Smooth muscle cell (in vitro differentiated cells): ENCODE measurements at regions not wholly inside any gene's neighbourhood (a gene's known extent, or its start where the extent isn't known, plus 50 kb on each side); places are given as distances from the start of the nearest gene placed in this dataset.
A peak's percentile ranks its signal among the peaks of the same experiment; 100 is the strongest.
"Not testable (repeated sequence)": the region's sequence is repeated elsewhere in the genome, so short reads cannot be mapped to it uniquely, and the experiment has no call there.

Experiments used
- DNase-seq: peaks from one replicate; lab custom pipeline; 2025; ENCODE audit not compliant: unreplicated experiment; lab: John Stamatoyannopoulos, UW
- H2AFZ ChIP-seq: fragments of 200-600 bp; sonication (generic); 2 replicates; pipeline ENCODE4 v1.6.0; 2016; ENCODE audit warnings: antibody characterized with exemption, low read depth, mild to moderate bottlenecking
- H3F3A ChIP-seq: fragments of 200-600 bp; sonication (generic); 2 replicates; pipeline ENCODE4 v1.6.0; 2017; ENCODE audit warnings: antibody characterized with exemption, low read depth
- H3K27ac ChIP-seq: fragments of 200-600 bp; sonication (generic); 2 replicates; pipeline ENCODE4 v1.5.1; 2016; ENCODE audit warnings: low read depth, mild to moderate bottlenecking
- H3K27me3 ChIP-seq: fragments of 200-600 bp; sonication (generic); 2 replicates; pipeline ENCODE4 v1.6.1; 2016; ENCODE audit warnings: low read depth, mild to moderate bottlenecking
- H3K36me3 ChIP-seq: fragments of 200-600 bp; sonication (generic); 2 replicates; pipeline ENCODE4 v1.5.1; 2016; ENCODE audit warnings: low read depth
- H3K4me1 ChIP-seq: fragments of 200-600 bp; sonication (generic); 2 replicates; pipeline ENCODE4 v1.5.1; 2016; ENCODE audit warnings: low read depth
- H3K4me2 ChIP-seq: fragments of 200-600 bp; sonication (generic); 2 replicates; pipeline ENCODE4 v1.6.0; 2016; ENCODE audit warnings: mild to moderate bottlenecking
- H3K4me3 ChIP-seq: fragments of 200-600 bp; sonication (generic); 2 replicates; pipeline ENCODE4 v1.5.1; 2016; ENCODE audit warnings: mild to moderate bottlenecking
- H3K79me2 ChIP-seq: fragments of 200-600 bp; sonication (generic); 2 replicates; pipeline ENCODE4 v1.6.0; 2016; ENCODE audit warnings: low read depth, mild to moderate bottlenecking
- H3K9ac ChIP-seq: fragments of 200-600 bp; sonication (generic); 2 replicates; pipeline ENCODE4 v1.6.0; 2016; ENCODE audit warnings: low read depth
- H3K9me3 ChIP-seq: fragments of 200-600 bp; sonication (generic); replicated peaks from 2 replicates; pipeline ENCODE4 v1.5.1; 2016; ENCODE audit warnings: low read depth
- H4K20me1 ChIP-seq: fragments of 200-600 bp; sonication (generic); 2 replicates; pipeline ENCODE4 v1.6.0; 2016; ENCODE audit warnings: low read depth
- WGBS: methylation state at CpG from one replicate; pipeline ENCODE4 v1.1.7; 2016; ENCODE audit warnings: low lambda C conversion rate; 5-methylcytosine and 5-hydroxymethylcytosine counted together
- TF ChIP-seq, protein P1 (sequence below): fragments of 200-600 bp; sonication (generic); IDR thresholded peaks from 2 replicates; pipeline ENCODE4 v1.5.1; 2017; ENCODE audit warnings: borderline replicate concordance, mild to moderate bottlenecking, antibody characterized with exemption; ENCODE audit not compliant: insufficient read depth, poor library complexity, severe bottlenecking

DNA sequence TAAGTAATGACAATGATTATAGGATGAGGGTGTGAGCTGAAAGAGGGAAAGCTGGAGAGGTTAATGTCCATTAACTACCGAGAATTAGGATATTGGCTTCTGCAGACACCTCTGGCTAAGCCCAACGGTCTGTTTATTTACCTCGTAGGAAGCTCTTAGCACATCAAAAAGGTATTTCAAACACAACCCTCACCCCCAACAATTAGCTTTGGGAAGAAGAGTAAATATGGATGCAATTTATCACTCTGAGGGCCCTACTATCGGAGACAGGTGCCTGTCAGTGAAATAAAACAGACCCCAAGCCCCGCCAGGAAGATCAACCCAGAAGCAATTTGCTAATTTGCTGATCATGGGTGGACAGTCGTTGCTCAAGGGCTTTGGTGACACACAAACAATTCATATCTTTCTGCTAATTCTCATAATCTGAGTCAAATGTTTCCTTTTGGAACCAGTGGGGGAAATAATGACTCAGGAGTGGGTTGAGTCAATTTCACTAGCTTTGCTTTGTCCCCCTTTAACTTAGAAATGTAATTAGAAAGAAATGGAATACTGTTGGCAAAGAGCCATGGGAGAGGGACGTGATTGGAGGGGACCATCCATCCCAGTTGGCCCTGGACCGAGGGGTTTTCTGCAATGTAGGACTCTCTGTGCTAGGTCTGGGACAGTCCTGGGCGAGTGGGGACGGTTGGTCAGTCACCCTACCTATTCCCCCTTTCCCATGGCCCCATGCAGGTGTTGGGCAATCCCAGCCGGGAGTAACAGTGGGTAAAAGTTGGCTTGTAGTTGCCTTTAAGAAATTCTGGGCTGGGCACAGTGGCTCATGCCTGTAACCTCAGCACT lies 99.1 kb upstream of the MED13L start:
- Histone ChIP-seq H2AFZ (no peak overlapping the region), H4K20me1 (no peaks in the 10 kb centered on the region), H3K4me1 (peaks cover 12% of the 10 kb centered on the region), H3K36me3 (no peaks in the 10 kb centered on the region), H3F3A (peaks cover 13% of the 10 kb centered on the region), H3K27me3 (no peaks in the 10 kb centered on the region), H3K4me2 (peak overlapping the region; percentile 45), H3K9me3 (no peaks in the 10 kb centered on the region), H3K4me3 (no peak overlapping the region), H3K27ac (peak overlapping the region; percentile 26), H3K9ac (no peak overlapping the region), H3K79me2 (no peaks in the 10 kb centered on the region)
- no peak for DNase-seq
- TF ChIP-seq, protein P1, sequence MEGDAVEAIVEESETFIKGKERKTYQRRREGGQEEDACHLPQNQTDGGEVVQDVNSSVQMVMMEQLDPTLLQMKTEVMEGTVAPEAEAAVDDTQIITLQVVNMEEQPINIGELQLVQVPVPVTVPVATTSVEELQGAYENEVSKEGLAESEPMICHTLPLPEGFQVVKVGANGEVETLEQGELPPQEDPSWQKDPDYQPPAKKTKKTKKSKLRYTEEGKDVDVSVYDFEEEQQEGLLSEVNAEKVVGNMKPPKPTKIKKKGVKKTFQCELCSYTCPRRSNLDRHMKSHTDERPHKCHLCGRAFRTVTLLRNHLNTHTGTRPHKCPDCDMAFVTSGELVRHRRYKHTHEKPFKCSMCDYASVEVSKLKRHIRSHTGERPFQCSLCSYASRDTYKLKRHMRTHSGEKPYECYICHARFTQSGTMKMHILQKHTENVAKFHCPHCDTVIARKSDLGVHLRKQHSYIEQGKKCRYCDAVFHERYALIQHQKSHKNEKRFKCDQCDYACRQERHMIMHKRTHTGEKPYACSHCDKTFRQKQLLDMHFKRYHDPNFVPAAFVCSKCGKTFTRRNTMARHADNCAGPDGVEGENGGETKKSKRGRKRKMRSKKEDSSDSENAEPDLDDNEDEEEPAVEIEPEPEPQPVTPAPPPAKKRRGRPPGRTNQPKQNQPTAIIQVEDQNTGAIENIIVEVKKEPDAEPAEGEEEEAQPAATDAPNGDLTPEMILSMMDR, result no peak
- 26% methylated on average over 11 of the region's 11 CpGs for WGBS

DNA sequence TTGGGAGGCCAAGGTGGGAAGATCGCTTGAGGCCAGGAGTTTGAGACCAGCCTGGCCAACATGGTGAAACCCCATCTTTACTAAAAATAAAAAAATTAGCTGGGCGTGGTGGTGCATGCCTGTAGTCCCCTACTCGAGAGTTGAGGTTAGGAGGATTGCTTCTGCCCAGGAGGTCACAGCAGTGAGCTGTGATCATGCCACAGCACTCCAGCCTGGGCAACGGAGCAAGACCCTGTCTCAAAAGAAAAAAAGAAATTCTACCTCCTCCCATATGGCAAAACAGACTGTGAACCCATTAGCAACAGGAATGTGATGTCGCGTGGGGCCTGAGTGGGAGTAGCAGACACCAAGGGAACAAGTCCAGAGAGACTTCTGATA lies 99.7 kb upstream of the MED13L start:
- whole genome bisulfite sequencing, result 75% methylated on average over 6 of the region's 6 CpGs
- not testable (repeated sequence) for H3K36me3 ChIP-seq, DNase-seq, H2AFZ ChIP-seq, H4K20me1 ChIP-seq, H3K4me3 ChIP-seq, H3K79me2 ChIP-seq, H3K9me3 ChIP-seq, H3K9ac ChIP-seq, H3K27me3 ChIP-seq
- peak overlapping the region; percentile 45 for H3K4me2 ChIP-seq
- peaks cover 17% of the 10 kb centered on the region for H3K4me1 ChIP-seq
- peaks cover 13% of the 10 kb centered on the region for H3F3A ChIP-seq
- peak overlapping the region; percentile 20 for H3K27ac ChIP-seq

DNA sequence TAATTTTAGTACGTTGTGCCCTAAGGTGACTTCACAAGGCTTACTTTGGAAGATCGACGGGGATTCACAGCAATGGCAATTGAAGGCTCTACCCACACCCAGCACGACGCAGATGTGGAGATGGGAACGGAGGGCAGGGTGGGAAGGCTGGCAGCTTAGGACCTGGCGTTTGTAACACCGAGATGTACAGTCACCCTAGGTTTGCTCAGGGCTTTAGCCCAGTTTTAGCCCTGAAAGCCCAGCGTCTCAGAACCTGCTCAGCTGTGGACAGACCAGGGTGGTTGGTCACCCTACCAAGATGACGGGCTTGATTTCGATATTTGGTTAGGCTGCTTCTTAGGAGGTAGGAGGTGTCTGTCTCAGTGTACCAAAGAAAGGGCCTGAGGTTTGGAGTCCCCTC lies 100.5 kb upstream of the MED13L start:
- Histone ChIP-seq H3K4me1 (peaks cover 25% of the 10 kb centered on the region), H3K27me3 (no peaks in the 10 kb centered on the region), H3K27ac (no peak overlapping the region), H3K4me2 (no peak overlapping the region), H3K4me3 (no peak overlapping the region), H3K36me3 (no peaks in the 10 kb centered on the region), H3K9ac (no peak overlapping the region), H3K9me3 (no peaks in the 10 kb centered on the region), H2AFZ (no peak overlapping the region), H3K79me2 (no peaks in the 10 kb centered on the region), H4K20me1 (no peaks in the 10 kb centered on the region), H3F3A (peaks cover 20% of the 10 kb centered on the region)
- WGBS, result 93% methylated on average over 11 of the region's 11 CpGs
- no peak for DNase-seq
- TF ChIP-seq, protein P1, result no peak

DNA sequence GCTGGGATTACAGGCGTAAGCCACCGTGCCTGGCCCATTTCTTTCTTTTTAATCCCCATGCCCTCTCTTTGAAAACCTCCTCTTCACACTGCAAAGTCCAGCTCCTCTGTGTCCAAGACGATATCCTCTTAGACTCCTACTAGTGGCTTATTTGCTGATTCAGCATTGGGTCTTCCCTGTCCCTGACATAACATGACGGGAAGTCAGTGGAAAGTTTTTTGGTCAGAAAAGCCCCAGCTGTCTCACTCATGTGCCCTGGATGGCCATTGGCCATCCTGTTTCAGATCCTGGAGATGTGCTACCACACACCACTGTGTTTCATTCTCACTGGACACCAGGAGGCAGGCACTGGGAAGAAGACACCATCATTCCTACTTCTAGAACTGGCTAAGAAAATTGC lies 102.6 kb upstream of the MED13L start:
- Histone ChIP-seq H3K4me3 (no peak overlapping the region), H3K79me2 (no peaks in the 10 kb centered on the region), H2AFZ (no peak overlapping the region), H3K4me2 (no peak overlapping the region), H3K4me1 (peaks cover 30% of the 10 kb centered on the region), H3K36me3 (no peaks in the 10 kb centered on the region), H3F3A (peaks cover 23% of the 10 kb centered on the region), H3K9me3 (no peaks in the 10 kb centered on the region), H3K27me3 (no peaks in the 10 kb centered on the region), H3K27ac (no peak overlapping the region), H3K9ac (no peak overlapping the region), H4K20me1 (no peaks in the 10 kb centered on the region)
- DNase-seq, result no peak
- TF ChIP-seq, protein P1, result no peak
- WGBS, result 60% methylated on average over 4 of the region's 4 CpGs

DNA sequence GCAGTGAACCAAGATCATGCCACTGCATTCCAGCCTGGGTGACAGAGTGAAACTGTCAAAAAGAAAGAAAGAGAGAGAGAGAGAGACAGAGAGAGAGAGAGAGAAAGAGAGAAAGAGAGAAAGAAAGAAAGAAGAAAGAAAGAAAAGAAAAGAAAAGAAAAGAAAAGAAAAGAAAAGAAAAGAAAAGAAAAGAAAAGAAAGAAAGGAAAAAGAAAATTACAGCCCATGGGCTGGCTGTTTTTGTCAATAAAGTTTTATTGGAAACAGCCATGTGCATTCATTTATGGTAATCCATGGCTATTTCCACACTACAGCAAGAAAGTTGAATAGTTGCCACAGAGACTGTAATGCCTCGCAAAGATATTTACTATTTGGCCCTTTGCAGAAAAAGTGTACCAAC lies 103.2 kb upstream of the MED13L start:
- H3K36me3 ChIP-seq, DNase-seq, H3K9ac ChIP-seq, H4K20me1 ChIP-seq, H3K27me3 ChIP-seq, H3K79me2 ChIP-seq, H3K4me3 ChIP-seq, H3K9me3 ChIP-seq: not testable (repeated sequence)
- H2AFZ ChIP-seq, result peak overlapping the region; percentile 17
- H3K27ac ChIP-seq, result peak overlapping the region; percentile 81
- WGBS, result 57% methylated on average over 1 of the region's 1 CpG
- H3K4me2 ChIP-seq, result peak overlapping the region; percentile 79
- H3F3A ChIP-seq, result peaks cover 18% of the 10 kb centered on the region
- peaks cover 30% of the 10 kb centered on the region for H3K4me1 ChIP-seq
